ENCODE measurements at regions not wholly inside any gene's neighbourhood (a gene's known extent, or its start where the extent isn't known, plus 50 kb on each side); places are given as distances from the start of the nearest gene placed in this dataset.

- FAIRE-seq (no peak), DNase-seq (ENCODE audit: insufficient read length, low spot score) (no peak)
- TF ChIP-seq, protein P1, sequence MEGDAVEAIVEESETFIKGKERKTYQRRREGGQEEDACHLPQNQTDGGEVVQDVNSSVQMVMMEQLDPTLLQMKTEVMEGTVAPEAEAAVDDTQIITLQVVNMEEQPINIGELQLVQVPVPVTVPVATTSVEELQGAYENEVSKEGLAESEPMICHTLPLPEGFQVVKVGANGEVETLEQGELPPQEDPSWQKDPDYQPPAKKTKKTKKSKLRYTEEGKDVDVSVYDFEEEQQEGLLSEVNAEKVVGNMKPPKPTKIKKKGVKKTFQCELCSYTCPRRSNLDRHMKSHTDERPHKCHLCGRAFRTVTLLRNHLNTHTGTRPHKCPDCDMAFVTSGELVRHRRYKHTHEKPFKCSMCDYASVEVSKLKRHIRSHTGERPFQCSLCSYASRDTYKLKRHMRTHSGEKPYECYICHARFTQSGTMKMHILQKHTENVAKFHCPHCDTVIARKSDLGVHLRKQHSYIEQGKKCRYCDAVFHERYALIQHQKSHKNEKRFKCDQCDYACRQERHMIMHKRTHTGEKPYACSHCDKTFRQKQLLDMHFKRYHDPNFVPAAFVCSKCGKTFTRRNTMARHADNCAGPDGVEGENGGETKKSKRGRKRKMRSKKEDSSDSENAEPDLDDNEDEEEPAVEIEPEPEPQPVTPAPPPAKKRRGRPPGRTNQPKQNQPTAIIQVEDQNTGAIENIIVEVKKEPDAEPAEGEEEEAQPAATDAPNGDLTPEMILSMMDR (IDR thresholded peaks at IDR 0.05; ENCODE audit: insufficient read depth, missing control alignments), result no peak
Measured at GRCh38 chr6:164409309-164410009, 899.9 kb downstream of the C6orf118 start.

- no peak for DNase-seq (ENCODE audit: insufficient read length, low spot score)
- FAIRE-seq, result no peak
- TF ChIP-seq, protein P1 (IDR thresholded peaks at IDR 0.05; ENCODE audit: insufficient read depth, missing control alignments), result no peak
Measured at GRCh38 chr6:164408868-164409267, 900.5 kb downstream of the C6orf118 start.

GRCh38 chr6:164404812-164405488 lies 904.5 kb downstream of the C6orf118 start:
- FAIRE-seq (no peak), DNase-seq (ENCODE audit: insufficient read length, low spot score) (no peak)
- TF ChIP-seq, protein P1 (IDR thresholded peaks at IDR 0.05; ENCODE audit: insufficient read depth, missing control alignments), result no peak

DNA sequence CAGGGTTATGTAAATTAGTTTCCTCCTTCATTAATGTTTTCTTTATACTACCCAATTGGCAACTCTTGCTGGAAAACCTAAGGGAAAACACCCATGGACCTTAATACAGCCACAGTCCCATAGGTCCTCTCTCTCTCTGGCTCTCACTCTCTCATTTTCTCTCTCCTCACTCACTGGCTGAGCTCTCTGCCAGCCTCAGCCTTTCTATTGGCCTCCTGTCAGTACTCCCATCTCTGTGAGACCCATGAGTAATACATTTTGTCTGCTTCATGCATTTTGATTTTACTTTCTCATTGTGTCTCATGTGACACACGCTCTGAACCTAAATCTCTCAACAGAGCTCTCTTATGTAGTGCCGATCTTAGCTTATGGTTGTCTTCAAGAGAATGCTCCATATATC lies 907.5 kb downstream of the C6orf118 start:
- no peak for FAIRE-seq
- TF ChIP-seq, protein P1 (IDR thresholded peaks at IDR 0.05; ENCODE audit: insufficient read depth, missing control alignments), result no peak
- no peak for DNase-seq (ENCODE audit: insufficient read length, low spot score)

- TF ChIP-seq, protein P1 (IDR thresholded peaks at IDR 0.05; ENCODE audit: insufficient read depth, missing control alignments), result no peak
- DNase-seq (ENCODE audit: insufficient read length, low spot score) (no peak), FAIRE-seq (no peak)
Measured at GRCh38 chr6:164398647-164399046, 910.8 kb downstream of the C6orf118 start.

DNA sequence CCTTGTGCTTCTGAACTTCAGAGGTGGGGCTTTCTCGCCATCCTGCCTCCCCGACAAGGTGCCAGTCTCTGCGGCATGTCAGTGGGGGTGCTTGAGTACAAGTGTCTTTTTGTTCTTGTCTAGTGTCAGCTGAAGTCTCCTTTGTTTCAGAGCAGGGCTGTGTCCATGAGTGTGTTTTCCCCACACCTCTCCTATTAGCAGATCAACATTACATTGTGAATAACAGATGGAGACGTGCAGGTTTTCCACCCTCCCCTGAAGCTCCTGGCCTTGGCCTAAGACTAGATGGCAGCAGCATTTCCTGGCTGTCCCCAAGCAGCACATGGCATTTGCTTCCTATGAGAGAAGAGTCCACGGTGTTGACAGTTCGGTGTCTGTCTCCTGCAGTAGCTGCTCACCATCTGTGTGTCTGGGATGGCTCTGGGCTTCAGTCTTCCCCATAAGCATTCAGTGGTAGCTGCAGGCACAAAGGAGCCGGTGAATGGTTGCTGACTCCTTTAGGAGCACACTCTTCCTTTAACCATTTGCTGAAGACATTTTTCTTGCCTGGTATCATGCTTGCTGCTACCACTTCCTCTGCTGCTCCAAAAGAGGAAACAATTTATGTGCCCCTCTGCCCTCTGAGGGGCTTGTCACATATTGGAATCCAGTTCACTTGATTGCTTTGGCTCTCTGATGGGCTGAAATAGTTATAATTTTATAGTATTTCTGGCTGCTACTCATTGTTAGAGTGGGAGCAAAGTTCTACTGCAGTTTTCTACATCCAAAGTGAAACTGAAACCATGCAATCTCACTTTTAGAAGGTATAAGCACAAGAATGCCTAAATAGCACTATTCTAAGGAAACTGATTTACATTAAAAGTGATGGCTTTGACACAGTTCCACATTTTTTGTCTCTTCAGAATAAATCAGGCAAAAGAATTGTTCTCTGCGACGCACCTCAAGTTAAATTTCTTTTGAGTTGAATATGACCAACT lies 913.0 kb downstream of the C6orf118 start:
- FAIRE-seq (no peak), DNase-seq (ENCODE audit: insufficient read length, low spot score) (no peak)
- TF ChIP-seq, protein P1 (IDR thresholded peaks at IDR 0.05; ENCODE audit: insufficient read depth, missing control alignments), result no peak
